ENCODE measurements at regions not wholly inside any gene's neighbourhood (a gene's known extent, or its start where the extent isn't known, plus 50 kb on each side); places are given as distances from the start of the nearest gene placed in this dataset.
"Not testable (repeated sequence)": the region's sequence is repeated elsewhere in the genome, so short reads cannot be mapped to it uniquely, and the experiment has no call there.

- Histone ChIP-seq H3K9me3 (replicated peaks) (no peaks in the 10 kb centered on the region), H3K27me3 (replicated peaks) (no peaks in the 10 kb centered on the region), H3K4me1 (replicated peaks) (peaks cover 11% of the 10 kb centered on the region), H3K27ac (no peak overlapping the region), H3K4me3 (no peak overlapping the region), H3K36me3 (no peaks in the 10 kb centered on the region)
- DNase-seq (ENCODE audit: low read depth in 1 of 2, low spot score in 2 of 2), result no peak
Measured at GRCh38 chr6:4364172-4364571, 228.8 kb upstream of the ECI2 start.

- H3K4me1 ChIP-seq (replicated peaks), result peaks cover 11% of the 10 kb centered on the region
- H3K4me3 ChIP-seq, result no peak overlapping the region
- no peaks in the 10 kb centered on the region for H3K27me3 ChIP-seq (replicated peaks)
- no peak overlapping the region for H3K27ac ChIP-seq
- no peak for DNase-seq (ENCODE audit: low read depth in 1 of 2, low spot score in 2 of 2)
- H3K9me3 ChIP-seq (replicated peaks), result no peaks in the 10 kb centered on the region
- H3K36me3 ChIP-seq, result no peaks in the 10 kb centered on the region
Measured at GRCh38 chr6:4363656-4364055, 228.3 kb upstream of the ECI2 start.

- H3K27ac ChIP-seq, result no peak overlapping the region
- H3K36me3 ChIP-seq, result no peaks in the 10 kb centered on the region
- DNase-seq (ENCODE audit: low read depth in 1 of 2, low spot score in 2 of 2), result no peak
- H3K4me3 ChIP-seq, result no peak overlapping the region
- H3K27me3 ChIP-seq (replicated peaks), result no peaks in the 10 kb centered on the region
- no peaks in the 10 kb centered on the region for H3K9me3 ChIP-seq (replicated peaks)
- H3K4me1 ChIP-seq (replicated peaks), result peaks cover 16% of the 10 kb centered on the region
Measured at GRCh38 chr6:4362326-4362725, 227.0 kb upstream of the ECI2 start.

- peaks cover 16% of the 10 kb centered on the region for H3K4me1 ChIP-seq (replicated peaks)
- H3K27ac ChIP-seq, result no peak overlapping the region
- no peaks in the 10 kb centered on the region for H3K27me3 ChIP-seq (replicated peaks)
- no peak overlapping the region for H3K4me3 ChIP-seq
- H3K36me3 ChIP-seq, result no peaks in the 10 kb centered on the region
- no peaks in the 10 kb centered on the region for H3K9me3 ChIP-seq (replicated peaks)
- DNase-seq (ENCODE audit: low read depth in 1 of 2, low spot score in 2 of 2), result no peak
Measured at GRCh38 chr6:4360920-4361319, 225.5 kb upstream of the ECI2 start.

- H3K36me3 ChIP-seq, result no peaks in the 10 kb centered on the region
- no peaks in the 10 kb centered on the region for H3K9me3 ChIP-seq (replicated peaks)
- H3K27ac ChIP-seq, result peak overlapping the region; percentile 86
- peaks cover 29% of the 10 kb centered on the region for H3K4me1 ChIP-seq (replicated peaks)
- DNase-seq (ENCODE audit: low read depth in 1 of 2, low spot score in 2 of 2), result no peak
- H3K27me3 ChIP-seq (replicated peaks), result no peaks in the 10 kb centered on the region
- no peak overlapping the region for H3K4me3 ChIP-seq
Measured at GRCh38 chr6:4359108-4359730, 223.8 kb upstream of the ECI2 start.

- no peaks in the 10 kb centered on the region for H3K36me3 ChIP-seq
- no peaks in the 10 kb centered on the region for H3K9me3 ChIP-seq (replicated peaks)
- H3K4me1 ChIP-seq (replicated peaks), result peaks cover 29% of the 10 kb centered on the region
- H3K27me3 ChIP-seq (replicated peaks), result no peaks in the 10 kb centered on the region
- H3K27ac ChIP-seq, result peak overlapping the region; percentile 86
- no peak overlapping the region for H3K4me3 ChIP-seq
- DNase-seq (ENCODE audit: low read depth in 1 of 2, low spot score in 2 of 2), result peak; percentile 97 to 99
Measured at GRCh38 chr6:4358414-4359107, 223.2 kb upstream of the ECI2 start.

GRCh38 chr6:4357660-4358152 is 222.3 kb upstream of the ECI2 start:
- not testable (repeated sequence) for DNase-seq (ENCODE audit: low read depth in 1 of 2, low spot score in 2 of 2); H3K27me3 ChIP-seq (replicated peaks); H3K9me3 ChIP-seq (replicated peaks); H3K36me3 ChIP-seq; H3K27ac ChIP-seq; H3K4me3 ChIP-seq
- peaks cover 31% of the 10 kb centered on the region for H3K4me1 ChIP-seq (replicated peaks)

- peaks cover 38% of the 10 kb centered on the region for H3K4me1 ChIP-seq (replicated peaks)
Measured at GRCh38 chr6:4356899-4357659, 221.7 kb upstream of the ECI2 start.

GRCh38 chr6:4355241-4355640 is 219.9 kb upstream of the ECI2 start:
- H3K4me3 ChIP-seq, result no peak overlapping the region
- no peaks in the 10 kb centered on the region for H3K27me3 ChIP-seq (replicated peaks)
- H3K4me1 ChIP-seq (replicated peaks), result peaks cover 56% of the 10 kb centered on the region
- no peaks in the 10 kb centered on the region for H3K36me3 ChIP-seq
- peak; percentile 59 to 71 for DNase-seq (ENCODE audit: low read depth in 1 of 2, low spot score in 2 of 2)
- H3K9me3 ChIP-seq (replicated peaks), result no peaks in the 10 kb centered on the region
- H3K27ac ChIP-seq, result peak overlapping the region; percentile 47

More at GRCh38 chr6:4356899-4357659, 221.7 kb upstream of the ECI2 start:
- H3K27ac ChIP-seq, result no peak overlapping the region
- no peak overlapping the region for H3K4me3 ChIP-seq
- no peaks in the 10 kb centered on the region for H3K9me3 ChIP-seq (replicated peaks)
- no peak for DNase-seq (ENCODE audit: low read depth in 1 of 2, low spot score in 2 of 2)
- H3K27me3 ChIP-seq (replicated peaks), result no peaks in the 10 kb centered on the region
- no peaks in the 10 kb centered on the region for H3K36me3 ChIP-seq

- no peaks in the 10 kb centered on the region for H3K36me3 ChIP-seq
- no peak overlapping the region for H3K4me3 ChIP-seq
- H3K9me3 ChIP-seq (replicated peaks), result no peaks in the 10 kb centered on the region
- H3K4me1 ChIP-seq (replicated peaks), result peaks cover 50% of the 10 kb centered on the region
- no peaks in the 10 kb centered on the region for H3K27me3 ChIP-seq (replicated peaks)
- no peak overlapping the region for H3K27ac ChIP-seq
- DNase-seq (ENCODE audit: low read depth in 1 of 2, low spot score in 2 of 2), result peak in 1 of 2 experiments; percentile 25
Measured at GRCh38 chr6:4354181-4354580, 218.8 kb upstream of the ECI2 start.

- Histone ChIP-seq H3K9me3 (replicated peaks) (no peaks in the 10 kb centered on the region), H3K27ac (peak overlapping the region; percentile 96), H3K4me1 (replicated peaks) (peaks cover 42% of the 10 kb centered on the region), H3K27me3 (replicated peaks) (no peaks in the 10 kb centered on the region), H3K36me3 (no peaks in the 10 kb centered on the region), H3K4me3 (no peak overlapping the region)
- DNase-seq (ENCODE audit: low read depth in 1 of 2, low spot score in 2 of 2), result peak in 1 of 2 experiments; percentile 24
Measured at GRCh38 chr6:4352731-4353130, 217.4 kb upstream of the ECI2 start.

- peak in 1 of 2 experiments; percentile 37 for DNase-seq (ENCODE audit: low read depth in 1 of 2, low spot score in 2 of 2)
- Histone ChIP-seq H3K4me3 (peak overlapping the region; percentile 12), H3K27ac (peak overlapping the region; percentile 96), H3K36me3 (no peaks in the 10 kb centered on the region), H3K4me1 (replicated peaks) (peaks cover 46% of the 10 kb centered on the region), H3K27me3 (replicated peaks) (no peaks in the 10 kb centered on the region), H3K9me3 (replicated peaks) (no peaks in the 10 kb centered on the region)
Measured at GRCh38 chr6:4352322-4352669, 216.9 kb upstream of the ECI2 start.

GRCh38 chr6:4351520-4352321 is 216.3 kb upstream of the ECI2 start:
- Histone ChIP-seq H3K36me3 (no peaks in the 10 kb centered on the region), H3K27me3 (replicated peaks) (no peaks in the 10 kb centered on the region), H3K4me1 (replicated peaks) (peaks cover 51% of the 10 kb centered on the region), H3K4me3 (peak overlapping the region; percentile 12), H3K9me3 (replicated peaks) (no peaks in the 10 kb centered on the region), H3K27ac (peak overlapping the region; percentile 96)
- peak; percentile 93 to 97 for DNase-seq (ENCODE audit: low read depth in 1 of 2, low spot score in 2 of 2)

Measured in SJSA1 (cell line).